Peyer's patch (tissue), 4 donors: ENCODE measurements at regions not wholly inside any gene's neighbourhood (a gene's known extent, or its start where the extent isn't known, plus 50 kb on each side); places are given as distances from the start of the nearest gene placed in this dataset.

Source experiments
- POLR2A ChIP-seq, 2 donors: fragments of 450-650 bp; IDR thresholded peaks; one replicate each; pipeline ENCODE4 v1.5.1; 2017; ENCODE audit warnings: antibody characterized with exemption in 2 of 2, mild to moderate bottlenecking in 2 of 2, moderate library complexity in 2 of 2
- TF ChIP-seq, protein P1 (sequence below), 6 experiments: fragments of 450-650 bp in 4 of 6; fragments of 200-600 bp in 2 of 6; sonication (generic) in 1 of 6; IDR thresholded peaks; one replicate each; pipeline ENCODE4 v1.5.1; 2017 to 2019; ENCODE audit warnings: antibody characterized with exemption in 6 of 6, mild to moderate bottlenecking in 3 of 6, moderate library complexity in 1 of 6

DNA sequence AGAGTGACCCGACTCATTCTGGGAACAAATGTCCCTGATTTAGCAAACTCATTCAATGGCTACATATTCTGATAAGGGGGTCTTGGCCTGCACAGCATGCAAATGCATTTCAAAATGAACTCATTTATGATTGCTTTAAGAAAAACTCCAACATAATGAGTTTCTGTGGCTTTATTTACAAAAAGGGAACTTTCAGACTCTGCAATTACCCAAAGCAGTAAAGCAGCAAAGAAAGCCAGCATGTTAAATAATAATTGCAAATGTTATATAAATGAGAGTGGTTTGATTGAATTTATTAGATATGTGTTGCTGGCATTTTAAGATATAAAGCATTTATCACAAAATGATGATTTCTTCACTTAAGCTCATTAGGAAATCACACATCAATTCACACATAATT is 295.7 kb downstream of the FBXW7 start:
- no peak for TF ChIP-seq POLR2A (IDR thresholded peaks at IDR 0.05)
- TF ChIP-seq, protein P1, sequence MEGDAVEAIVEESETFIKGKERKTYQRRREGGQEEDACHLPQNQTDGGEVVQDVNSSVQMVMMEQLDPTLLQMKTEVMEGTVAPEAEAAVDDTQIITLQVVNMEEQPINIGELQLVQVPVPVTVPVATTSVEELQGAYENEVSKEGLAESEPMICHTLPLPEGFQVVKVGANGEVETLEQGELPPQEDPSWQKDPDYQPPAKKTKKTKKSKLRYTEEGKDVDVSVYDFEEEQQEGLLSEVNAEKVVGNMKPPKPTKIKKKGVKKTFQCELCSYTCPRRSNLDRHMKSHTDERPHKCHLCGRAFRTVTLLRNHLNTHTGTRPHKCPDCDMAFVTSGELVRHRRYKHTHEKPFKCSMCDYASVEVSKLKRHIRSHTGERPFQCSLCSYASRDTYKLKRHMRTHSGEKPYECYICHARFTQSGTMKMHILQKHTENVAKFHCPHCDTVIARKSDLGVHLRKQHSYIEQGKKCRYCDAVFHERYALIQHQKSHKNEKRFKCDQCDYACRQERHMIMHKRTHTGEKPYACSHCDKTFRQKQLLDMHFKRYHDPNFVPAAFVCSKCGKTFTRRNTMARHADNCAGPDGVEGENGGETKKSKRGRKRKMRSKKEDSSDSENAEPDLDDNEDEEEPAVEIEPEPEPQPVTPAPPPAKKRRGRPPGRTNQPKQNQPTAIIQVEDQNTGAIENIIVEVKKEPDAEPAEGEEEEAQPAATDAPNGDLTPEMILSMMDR (IDR thresholded peaks at IDR 0.05), result no peak
